NB4 (cell line): ENCODE measurements at regions not wholly inside any gene's neighbourhood (a gene's known extent, or its start where the extent isn't known, plus 50 kb on each side); places are given as distances from the start of the nearest gene placed in this dataset.

Experiments used
- CTCF ChIP-seq: IDR thresholded peaks from one replicate; pipeline ENCODE4 v1.5.1; 2012; ENCODE audit warnings: low read depth, low read length
- MAX ChIP-seq: IDR thresholded peaks from 2 replicates; pipeline ENCODE4 v1.6.1; 2011; ENCODE audit warnings: low read depth, low read length
- MYC ChIP-seq: IDR thresholded peaks from 2 replicates; pipeline ENCODE4 v1.6.1; 2011; ENCODE audit warnings: low read depth, low read length
- POLR2A ChIP-seq: IDR thresholded peaks from 2 replicates; pipeline ENCODE4 v1.6.1; 2011; ENCODE audit warnings: mild to moderate bottlenecking; ENCODE audit not compliant: insufficient read length; ENCODE audit errors: extremely low read depth

- TF ChIP-seq POLR2A (no peak), CTCF (no peak), MAX (no peak), MYC (no peak)
Measured at GRCh38 chrX:134741746-134742145, 55.3 kb downstream of the PABIR2 start.
